ENCODE measurements at regions not wholly inside any gene's neighbourhood (a gene's known extent, or its start where the extent isn't known, plus 50 kb on each side); places are given as distances from the start of the nearest gene placed in this dataset.
"Not testable (repeated sequence)": the region's sequence is repeated elsewhere in the genome, so short reads cannot be mapped to it uniquely, and the experiment has no call there.

DNA sequence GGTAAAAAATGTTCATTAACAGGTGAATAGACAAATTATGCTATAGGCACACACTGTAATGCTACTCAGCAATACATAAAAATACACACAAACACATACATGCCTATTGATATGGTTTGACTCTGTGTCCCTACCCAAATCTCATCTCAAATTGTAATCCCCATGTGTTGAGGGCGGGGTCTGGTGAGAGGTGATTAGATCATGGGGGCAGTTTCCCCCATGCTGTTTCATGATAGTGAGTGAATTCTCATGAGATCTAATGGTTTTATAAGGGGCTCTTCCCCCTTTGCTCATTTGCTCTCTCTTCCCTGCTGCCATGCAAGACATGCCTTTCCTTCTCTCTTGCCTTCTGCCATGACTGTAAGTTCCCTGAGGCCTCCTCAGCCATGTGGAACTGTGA lies 403.1 kb upstream of the RORB start:
- TF ChIP-seq, protein P1, sequence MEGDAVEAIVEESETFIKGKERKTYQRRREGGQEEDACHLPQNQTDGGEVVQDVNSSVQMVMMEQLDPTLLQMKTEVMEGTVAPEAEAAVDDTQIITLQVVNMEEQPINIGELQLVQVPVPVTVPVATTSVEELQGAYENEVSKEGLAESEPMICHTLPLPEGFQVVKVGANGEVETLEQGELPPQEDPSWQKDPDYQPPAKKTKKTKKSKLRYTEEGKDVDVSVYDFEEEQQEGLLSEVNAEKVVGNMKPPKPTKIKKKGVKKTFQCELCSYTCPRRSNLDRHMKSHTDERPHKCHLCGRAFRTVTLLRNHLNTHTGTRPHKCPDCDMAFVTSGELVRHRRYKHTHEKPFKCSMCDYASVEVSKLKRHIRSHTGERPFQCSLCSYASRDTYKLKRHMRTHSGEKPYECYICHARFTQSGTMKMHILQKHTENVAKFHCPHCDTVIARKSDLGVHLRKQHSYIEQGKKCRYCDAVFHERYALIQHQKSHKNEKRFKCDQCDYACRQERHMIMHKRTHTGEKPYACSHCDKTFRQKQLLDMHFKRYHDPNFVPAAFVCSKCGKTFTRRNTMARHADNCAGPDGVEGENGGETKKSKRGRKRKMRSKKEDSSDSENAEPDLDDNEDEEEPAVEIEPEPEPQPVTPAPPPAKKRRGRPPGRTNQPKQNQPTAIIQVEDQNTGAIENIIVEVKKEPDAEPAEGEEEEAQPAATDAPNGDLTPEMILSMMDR (IDR thresholded peaks at IDR 0.05; ENCODE audit: low read depth, low read length, poor library complexity, severe bottlenecking) = not testable (repeated sequence)
- not testable (repeated sequence) for TF ChIP-seq EZH2phosphoT487 (IDR thresholded peaks at IDR 0.05; ENCODE audit: borderline replicate concordance, low read length)

Measured in DOHH2 (cell line).